SIG-M5 treated with dmso at 0.1 percent for 504 hours (cell line): ENCODE measurements at regions not wholly inside any gene's neighbourhood (a gene's known extent, or its start where the extent isn't known, plus 50 kb on each side); places are given as distances from the start of the nearest gene placed in this dataset.
"Not testable (repeated sequence)": the region's sequence is repeated elsewhere in the genome, so short reads cannot be mapped to it uniquely, and the experiment has no call there.

ENCODE experiments used
- DNase-seq: peaks from one replicate; lab custom pipeline; 2025; ENCODE audit not compliant: unreplicated experiment; lab: John Stamatoyannopoulos, UW

DNA sequence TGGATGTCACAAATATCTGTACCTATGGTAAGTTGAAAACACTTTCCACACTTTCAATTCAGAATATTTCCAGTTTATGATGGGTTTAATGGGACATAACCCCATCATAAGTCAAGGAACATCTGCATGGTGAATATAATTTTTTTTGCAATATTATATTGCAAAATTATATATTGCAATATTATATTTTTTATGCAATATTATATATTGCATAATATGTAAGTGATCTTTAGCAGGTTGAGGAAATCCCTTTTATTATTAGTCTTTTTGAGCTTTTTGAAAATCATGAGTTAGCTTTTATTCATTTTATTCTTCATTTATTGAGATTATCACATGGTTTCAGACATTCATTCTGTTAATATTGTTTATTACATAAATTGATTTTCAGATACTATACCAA lies 342.2 kb upstream of the GALNT5 start:
- DNase-seq: no peak

GRCh38 chr2:156918410-156918809 lies 339.1 kb upstream of the GALNT5 start:
- DNase-seq: no peak

- DNase-seq: no peak
Measured at GRCh38 chr2:156930423-156930822, 327.1 kb upstream of the GALNT5 start.

DNA sequence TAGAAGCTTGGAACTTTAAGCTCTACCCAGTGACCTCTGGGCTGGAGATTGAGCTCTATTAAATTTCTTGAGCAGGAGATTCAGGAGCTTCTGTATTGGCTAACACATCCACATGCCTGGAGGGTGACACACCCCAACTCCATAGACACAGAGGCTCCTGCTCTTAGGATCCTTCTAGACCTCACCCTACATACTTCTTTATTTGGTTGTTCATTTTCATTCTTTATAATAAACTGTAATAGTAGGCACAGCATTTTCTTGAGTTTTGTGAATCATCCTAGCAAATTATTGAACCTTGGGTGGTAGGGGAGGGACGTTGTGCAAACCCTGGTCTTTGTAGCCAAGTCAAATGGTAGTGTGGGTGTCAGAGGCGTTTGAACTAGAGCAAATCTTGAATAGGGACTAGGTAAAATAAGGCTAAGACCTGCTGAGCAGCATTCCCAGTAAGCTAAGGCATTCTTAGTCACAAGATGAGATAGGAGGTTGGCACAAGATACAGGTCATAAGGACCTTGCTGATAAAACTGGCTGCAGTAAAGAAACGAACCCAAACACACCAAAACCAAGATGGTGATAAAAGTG lies 323.8 kb upstream of the GALNT5 start:
- no peak for DNase-seq

DNA sequence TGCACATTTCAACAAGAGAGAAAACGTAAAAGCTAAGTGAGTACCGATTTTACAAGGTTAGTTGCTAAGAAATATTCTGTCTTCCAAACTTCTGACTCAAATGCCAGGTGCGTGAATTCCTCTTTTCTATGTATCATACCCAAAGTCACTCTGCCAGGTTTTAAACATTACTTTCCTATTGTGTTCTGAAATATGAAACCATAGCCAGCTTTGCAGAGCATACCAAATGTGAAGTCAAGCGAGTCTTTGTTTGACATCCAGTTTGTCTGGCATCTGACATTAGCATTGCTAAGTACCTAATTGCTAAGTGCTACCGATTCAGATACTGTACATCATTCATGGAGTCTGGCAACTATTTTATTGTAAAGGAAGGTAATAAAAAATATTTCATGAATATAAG lies 321.9 kb upstream of the GALNT5 start:
- peak; percentile 20 for DNase-seq

DNA sequence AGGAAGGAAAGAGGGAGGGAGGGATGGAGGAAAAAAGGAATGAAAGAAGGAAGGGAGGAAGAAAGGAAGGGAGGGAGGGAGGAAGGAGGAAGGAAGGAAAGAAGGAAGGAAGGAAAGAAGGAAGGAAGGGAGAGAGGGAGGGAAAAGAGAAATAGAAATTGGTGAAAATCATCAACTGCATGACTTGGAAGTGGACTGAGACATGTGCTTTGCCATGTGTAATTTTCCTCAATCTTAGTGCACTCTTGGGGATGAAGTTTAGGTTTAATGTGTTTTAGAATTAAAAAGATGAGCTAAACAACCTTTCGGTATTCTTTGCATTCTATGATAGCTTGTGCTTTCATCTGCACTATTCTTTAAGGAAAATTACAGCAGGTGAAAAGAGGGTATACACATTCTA lies 320.1 kb upstream of the GALNT5 start:
- no peak for DNase-seq

DNA sequence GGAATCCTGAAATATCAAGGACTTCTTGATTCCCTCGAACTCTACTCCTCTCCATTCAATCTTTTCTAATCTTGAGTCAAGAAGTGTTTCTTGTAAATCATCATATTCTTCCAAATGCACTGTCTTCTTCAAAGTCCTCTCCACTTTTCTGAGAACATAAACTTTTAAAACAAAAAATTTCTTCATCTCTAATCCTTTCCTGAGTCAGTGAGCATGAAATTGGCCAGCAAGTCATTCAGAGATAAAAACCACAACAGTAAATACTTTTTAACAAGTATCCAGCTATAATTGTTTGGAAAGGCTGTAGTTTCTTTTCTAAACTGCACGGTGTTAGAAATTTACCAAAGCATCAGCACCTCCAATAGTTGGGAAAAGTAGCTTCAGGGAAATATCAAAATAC lies 312.6 kb upstream of the GALNT5 start:
- no peak for DNase-seq

- DNase-seq: no peak
Measured at GRCh38 chr2:156947261-156947660, 310.2 kb upstream of the GALNT5 start.

- DNase-seq: no peak
Measured at GRCh38 chr2:156955701-156956100, 301.8 kb upstream of the GALNT5 start.

- DNase-seq: no peak
Measured at GRCh38 chr2:156956161-156956560, 301.3 kb upstream of the GALNT5 start.

GRCh38 chr2:156958374-156958773 lies 299.1 kb upstream of the GALNT5 start:
- DNase-seq: no peak

- no peak for DNase-seq
Measured at GRCh38 chr2:156959481-156959880, 298.0 kb upstream of the GALNT5 start.

GRCh38 chr2:156982615-156983014 lies 274.9 kb upstream of the GALNT5 start:
- DNase-seq: no peak

DNA sequence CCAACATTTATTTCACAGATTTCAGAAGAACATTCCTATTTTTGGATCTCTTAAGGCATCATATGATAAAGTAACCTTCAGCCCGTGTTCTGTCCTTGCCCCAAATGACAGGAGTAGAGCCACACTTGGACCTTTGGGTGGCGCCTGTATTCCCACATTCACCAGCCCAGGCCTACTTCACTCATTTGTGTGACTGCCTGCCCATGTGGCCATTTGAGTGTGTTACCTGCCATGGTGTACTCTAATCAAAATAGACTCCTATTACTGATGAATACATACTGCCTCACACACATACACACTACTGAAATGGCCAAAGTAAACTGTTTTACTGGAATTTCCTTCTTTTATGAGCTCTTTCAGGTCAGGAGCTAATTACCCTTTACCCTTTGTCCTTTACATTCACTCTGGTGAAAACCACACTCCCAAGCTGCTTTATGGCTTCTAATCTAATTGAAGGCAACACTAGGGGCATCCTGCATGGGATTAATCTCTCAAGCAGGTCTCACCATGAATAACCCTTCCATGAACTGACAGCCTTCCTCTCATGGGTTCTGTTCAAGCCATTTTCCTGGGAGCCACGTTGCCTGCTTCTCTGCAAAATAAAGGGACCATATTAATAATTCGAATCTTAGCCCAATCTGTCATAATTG lies 271.0 kb upstream of the GALNT5 start:
- DNase-seq: no peak

- DNase-seq: no peak
Measured at GRCh38 chr2:156999661-157000060, 257.8 kb upstream of the GALNT5 start.

DNA sequence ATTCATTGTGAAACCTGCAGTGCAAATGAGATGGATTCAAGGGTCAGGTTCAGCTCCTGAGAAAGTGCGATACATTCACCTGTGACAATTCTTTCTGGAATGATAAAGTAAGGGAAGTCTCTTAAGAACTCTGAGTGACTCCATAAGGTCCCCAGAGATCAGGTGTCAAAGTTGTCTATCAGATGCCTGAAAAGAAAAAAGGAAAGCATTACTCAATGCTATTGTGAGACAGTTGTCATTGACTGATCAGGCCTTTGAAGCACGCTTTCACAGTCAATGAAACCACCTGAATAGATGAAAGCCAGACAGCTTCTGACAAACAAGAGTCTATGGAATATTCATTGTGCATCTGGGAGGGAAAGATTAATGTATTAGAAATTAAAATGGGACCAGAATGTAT lies 252.7 kb upstream of the GALNT5 start:
- no peak for DNase-seq

- no peak for DNase-seq
Measured at GRCh38 chr2:157015015-157015575, 242.4 kb upstream of the GALNT5 start.

DNA sequence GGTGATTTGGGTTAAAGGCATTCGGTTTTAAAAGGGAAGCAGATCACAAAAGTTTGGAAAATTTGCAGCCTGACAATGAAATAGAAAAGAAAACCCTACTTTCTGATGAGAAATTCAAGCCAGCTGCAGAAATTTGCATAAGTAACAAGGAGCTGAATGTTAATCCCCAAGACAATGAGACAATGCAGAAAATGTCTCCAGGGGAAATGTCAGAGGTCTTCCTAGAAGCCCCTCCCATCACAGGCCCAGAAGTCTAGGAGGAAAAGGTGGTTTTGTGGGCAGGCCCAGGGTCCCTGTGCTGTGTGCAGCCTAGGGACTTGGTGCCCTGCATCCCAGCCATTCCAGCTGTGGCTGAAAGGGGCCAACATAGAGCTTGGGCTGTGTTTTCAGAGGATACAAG lies 234.2 kb upstream of the GALNT5 start:
- DNase-seq: not testable (repeated sequence)

DNA sequence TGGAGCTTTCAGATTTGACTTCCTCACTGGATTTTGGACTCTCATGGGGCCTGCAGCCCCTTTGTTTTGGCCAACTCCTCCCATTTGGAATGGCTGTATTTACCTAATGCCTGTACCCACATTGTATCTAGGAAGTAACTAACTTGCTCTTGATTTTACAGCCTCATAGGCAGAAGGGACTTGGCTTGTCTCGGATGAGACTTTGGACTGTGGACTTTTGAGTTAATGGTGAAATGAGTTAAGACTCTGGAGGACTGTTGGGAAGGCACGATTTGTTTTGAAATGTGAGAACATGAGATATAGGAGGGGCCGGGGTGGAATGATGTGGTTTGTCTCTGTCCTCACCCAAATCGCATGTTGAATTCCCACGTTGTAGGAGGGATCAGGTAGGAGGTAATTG lies 233.4 kb upstream of the GALNT5 start:
- DNase-seq: no peak

- no peak for DNase-seq
Measured at GRCh38 chr2:157032017-157032416, 225.5 kb upstream of the GALNT5 start.

DNA sequence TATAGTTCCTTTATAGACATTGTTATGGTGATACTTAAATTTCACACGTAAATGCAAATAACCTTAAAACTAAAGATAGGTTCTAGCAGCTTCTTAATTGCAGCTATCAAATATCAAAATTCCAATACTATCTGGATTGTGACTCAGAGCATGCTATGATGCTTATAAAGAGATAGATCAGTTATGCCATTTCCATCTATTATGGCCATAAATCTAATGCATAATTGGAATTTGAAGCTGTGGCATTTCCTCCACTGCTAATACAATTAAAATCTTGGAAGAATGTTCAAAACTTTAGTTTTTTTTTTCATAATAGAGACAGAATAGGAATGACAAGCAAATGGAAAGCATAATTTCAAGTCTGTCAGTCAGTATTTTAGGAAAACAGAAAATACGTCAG lies 220.8 kb upstream of the GALNT5 start:
- DNase-seq: no peak

DNA sequence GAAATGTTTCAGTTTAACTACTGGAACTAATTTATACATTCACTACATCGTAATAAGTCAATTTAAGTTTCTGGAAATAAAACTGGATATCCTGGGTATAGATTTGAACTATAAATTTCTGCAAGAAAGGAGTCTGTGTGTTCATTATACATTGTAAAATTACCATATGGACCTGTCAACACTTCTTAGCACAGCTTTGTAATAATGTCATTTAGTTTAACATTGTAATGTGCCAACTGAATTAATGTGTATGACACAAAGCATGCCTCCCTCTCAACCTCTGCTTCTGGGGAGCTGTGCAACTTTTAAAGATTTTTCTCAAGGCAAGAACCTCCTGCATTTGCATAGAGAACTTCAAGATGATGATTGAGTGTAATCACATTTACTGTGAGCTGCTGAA lies 213.7 kb upstream of the GALNT5 start:
- DNase-seq: no peak

DNA sequence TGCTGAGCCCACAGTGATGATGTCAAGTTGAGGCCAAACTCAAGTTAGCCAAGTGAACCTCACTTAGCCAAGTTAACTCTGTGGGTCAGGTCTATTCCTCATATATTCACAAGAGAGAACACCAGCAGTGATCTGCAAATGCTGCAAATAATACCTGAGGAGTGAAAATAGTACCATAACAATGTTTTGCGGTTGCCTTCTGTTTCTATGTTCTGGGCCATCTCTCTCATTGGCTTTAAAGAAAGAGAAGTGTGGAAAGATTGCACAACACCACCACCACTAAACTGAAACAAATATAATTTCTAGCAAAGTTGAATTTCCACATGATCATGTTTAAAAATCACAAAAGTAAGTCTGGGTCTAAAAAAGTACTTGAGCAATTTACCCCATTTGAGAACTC lies 211.1 kb upstream of the GALNT5 start:
- DNase-seq: no peak
